ENCODE measurements at regions not wholly inside any gene's neighbourhood (a gene's known extent, or its start where the extent isn't known, plus 50 kb on each side); places are given as distances from the start of the nearest gene placed in this dataset.

DNA sequence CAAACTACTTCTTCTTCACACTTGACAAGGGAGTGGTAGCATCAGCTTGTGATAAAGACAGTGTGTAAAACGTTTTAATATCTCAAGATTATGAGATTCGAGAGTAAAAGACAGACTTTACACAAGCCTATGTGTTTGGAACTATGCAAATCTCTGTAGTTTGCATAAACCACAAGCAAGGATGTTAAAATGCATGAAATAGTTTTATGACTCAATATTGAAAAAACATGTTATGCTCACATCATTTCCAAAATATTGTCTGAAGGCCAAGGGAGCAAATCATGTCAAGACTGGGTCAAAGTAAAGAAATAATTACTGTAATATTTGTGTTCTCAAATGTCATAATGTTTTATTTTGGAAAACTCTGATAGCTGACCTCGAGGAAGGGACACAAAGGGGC is 316.8 kb upstream of the KLF12 start:
- TF ChIP-seq, protein P1, sequence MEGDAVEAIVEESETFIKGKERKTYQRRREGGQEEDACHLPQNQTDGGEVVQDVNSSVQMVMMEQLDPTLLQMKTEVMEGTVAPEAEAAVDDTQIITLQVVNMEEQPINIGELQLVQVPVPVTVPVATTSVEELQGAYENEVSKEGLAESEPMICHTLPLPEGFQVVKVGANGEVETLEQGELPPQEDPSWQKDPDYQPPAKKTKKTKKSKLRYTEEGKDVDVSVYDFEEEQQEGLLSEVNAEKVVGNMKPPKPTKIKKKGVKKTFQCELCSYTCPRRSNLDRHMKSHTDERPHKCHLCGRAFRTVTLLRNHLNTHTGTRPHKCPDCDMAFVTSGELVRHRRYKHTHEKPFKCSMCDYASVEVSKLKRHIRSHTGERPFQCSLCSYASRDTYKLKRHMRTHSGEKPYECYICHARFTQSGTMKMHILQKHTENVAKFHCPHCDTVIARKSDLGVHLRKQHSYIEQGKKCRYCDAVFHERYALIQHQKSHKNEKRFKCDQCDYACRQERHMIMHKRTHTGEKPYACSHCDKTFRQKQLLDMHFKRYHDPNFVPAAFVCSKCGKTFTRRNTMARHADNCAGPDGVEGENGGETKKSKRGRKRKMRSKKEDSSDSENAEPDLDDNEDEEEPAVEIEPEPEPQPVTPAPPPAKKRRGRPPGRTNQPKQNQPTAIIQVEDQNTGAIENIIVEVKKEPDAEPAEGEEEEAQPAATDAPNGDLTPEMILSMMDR (IDR thresholded peaks at IDR 0.05), result no peak
- TF ChIP-seq POLR2A (IDR thresholded peaks at IDR 0.05) (no peak), POLR2AphosphoS5 (IDR thresholded peaks at IDR 0.05; ENCODE audit: insufficient read depth in 1 of 2, low read depth in 1 of 2) (no peak)
